ENCODE measurements at regions not wholly inside any gene's neighbourhood (a gene's known extent, or its start where the extent isn't known, plus 50 kb on each side); places are given as distances from the start of the nearest gene placed in this dataset.

DNA sequence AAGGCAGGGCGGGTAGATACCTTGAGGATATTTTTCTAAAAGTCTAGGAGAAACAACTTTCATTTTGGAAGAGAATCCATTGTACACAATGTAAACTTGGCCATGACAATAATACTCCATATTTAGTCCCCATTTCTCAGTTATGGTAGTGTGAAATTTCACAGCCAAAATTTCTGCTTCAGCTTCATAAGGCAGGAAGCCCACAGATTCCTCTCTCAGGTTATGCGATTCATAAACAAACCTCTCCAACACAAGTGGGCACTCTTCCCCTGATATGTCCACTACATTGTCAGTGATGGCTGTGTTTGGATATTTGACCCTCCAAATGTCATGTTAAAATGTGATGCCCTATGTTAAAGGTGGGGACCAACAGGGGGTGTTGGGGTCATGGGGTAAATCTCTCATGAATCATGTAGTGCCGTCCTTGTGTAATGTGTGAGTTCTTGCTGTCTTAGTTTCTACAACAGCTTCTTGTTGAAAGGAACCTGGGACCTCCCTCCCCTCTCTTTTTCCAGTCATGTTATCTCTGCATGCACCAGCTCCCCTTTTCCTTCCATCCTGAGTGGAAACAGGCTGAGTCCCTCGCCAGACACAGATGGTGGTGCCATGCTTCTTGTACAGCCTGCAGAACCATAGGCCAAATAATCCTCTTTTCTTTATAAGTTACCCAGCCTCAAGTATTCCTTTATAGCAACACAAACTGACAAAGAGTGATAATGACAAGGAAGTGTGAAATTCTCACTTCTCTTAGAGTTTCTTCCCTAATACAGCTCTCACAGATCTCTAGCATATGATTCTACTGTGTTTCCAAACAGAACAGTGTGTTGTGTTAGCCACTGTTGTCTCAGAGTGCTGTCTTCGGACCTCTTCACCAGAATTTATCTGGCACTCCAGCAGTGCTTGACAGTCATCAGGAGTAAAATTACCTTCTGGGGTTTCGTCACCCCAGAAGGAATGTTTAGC lies 598.4 kb upstream of the GNPDA2 start:
- H3K27me3 ChIP-seq (ENCODE audit: control insufficient read depth in 2 of 2, insufficient read depth in 2 of 2, low read length in 2 of 2) = no peaks in the 10 kb centered on the region
- no peak overlapping the region for H3K27ac ChIP-seq (ENCODE audit: insufficient read depth, low read depth, low read length)
- no peak for TF ChIP-seq POLR2AphosphoS5 (IDR thresholded peaks at IDR 0.05; ENCODE audit: insufficient read depth, low read depth, low read length)
- H3K79me2 ChIP-seq (ENCODE audit: control insufficient read depth, insufficient read depth, low read length) = no peaks in the 10 kb centered on the region
- H4K20me1 ChIP-seq (replicated peaks; ENCODE audit: control insufficient read depth, extremely low read depth, insufficient read depth, low read length) = no peaks in the 10 kb centered on the region
- dilution Hi-C loops (cut with MboI; ENCODE audit: extremely low pct_ligation_motif_present, low sequenced_read_pairs) = no loop called here
- no peaks in the 10 kb centered on the region for H3K36me3 ChIP-seq (ENCODE audit: control insufficient read depth in 2 of 2, extremely low read depth in 1 of 2, insufficient read depth in 2 of 2, low read length in 2 of 2)
- ChIA-PET POLR2A (no interaction called here), CTCF (no interaction called here)
- no peak overlapping the region for H3K4me3 ChIP-seq (replicated peaks in 1 of 3; ENCODE audit: insufficient read depth in 1 of 3, low read depth in 1 of 3, low read length in 3 of 3)
- H3K9me3 ChIP-seq (replicated peaks; ENCODE audit: control insufficient read depth, insufficient read depth, low read length) = peaks cover 10% of the 10 kb centered on the region
- H2AFZ ChIP-seq (ENCODE audit: low read depth, low read length) = no peak overlapping the region
- FAIRE-seq (no peak), DNase-seq (ENCODE audit: low read depth, low spot score) (no peak)
- no peaks in the 10 kb centered on the region for H3K9me1 ChIP-seq (replicated peaks; ENCODE audit: control insufficient read depth, extremely low read depth, insufficient read depth, low read length)
- H3K4me2 ChIP-seq (ENCODE audit: insufficient read depth, low read length) = no peak overlapping the region
- no peak overlapping the region for H3K9ac ChIP-seq (replicated peaks; ENCODE audit: extremely low read depth, insufficient read depth, low read length)
- intact Hi-C loops (cut with micrococcal nuclease) = no loop called here
- BruUV-seq (replicated peaks) = no TSS peak
- H3K4me1 ChIP-seq (ENCODE audit: control insufficient read depth, extremely low read depth, insufficient read depth, low read length) = no peaks in the 10 kb centered on the region

DNA sequence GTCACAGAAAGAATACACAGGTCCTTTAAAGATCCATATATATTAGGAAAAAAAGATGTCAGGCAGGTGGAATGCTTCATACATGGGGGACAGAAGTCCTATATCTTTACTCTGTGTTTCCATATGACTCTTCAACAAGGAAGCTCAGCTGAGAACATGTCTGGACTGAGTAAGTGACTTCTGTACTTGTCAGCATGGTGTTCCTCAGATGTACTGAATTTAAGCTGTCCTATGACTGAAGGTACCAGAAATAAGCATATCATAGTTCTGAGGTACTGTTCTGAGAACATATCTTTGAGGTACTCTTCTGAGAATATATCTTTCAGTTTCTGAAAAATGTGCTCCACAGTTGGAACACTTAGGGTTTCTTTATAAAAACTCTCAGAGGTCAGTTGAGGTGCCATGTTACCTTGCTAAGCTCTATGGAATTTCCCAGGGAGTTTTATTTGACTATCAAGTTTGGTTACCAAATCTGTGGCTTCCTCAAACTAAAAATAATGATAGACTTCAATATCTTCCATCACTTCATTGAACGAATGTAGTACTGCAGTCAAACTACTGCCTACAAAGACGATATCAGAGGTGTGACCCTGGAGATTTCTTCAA lies 597.2 kb upstream of the GNPDA2 start:
- H3K27me3 ChIP-seq (ENCODE audit: control insufficient read depth in 2 of 2, insufficient read depth in 2 of 2, low read length in 2 of 2) = no peaks in the 10 kb centered on the region
- CTCF ChIA-PET = no interaction called here
- H2AFZ ChIP-seq (ENCODE audit: low read depth, low read length) = no peak overlapping the region
- dilution Hi-C loops (cut with MboI; ENCODE audit: extremely low pct_ligation_motif_present, low sequenced_read_pairs) (no loop called here), intact Hi-C loops (cut with micrococcal nuclease) (no loop called here)
- H3K79me2 ChIP-seq (ENCODE audit: control insufficient read depth, insufficient read depth, low read length) = no peaks in the 10 kb centered on the region
- H3K9me3 ChIP-seq (replicated peaks; ENCODE audit: control insufficient read depth, insufficient read depth, low read length) = peaks cover 7% of the 10 kb centered on the region
- no peaks in the 10 kb centered on the region for H4K20me1 ChIP-seq (replicated peaks; ENCODE audit: control insufficient read depth, extremely low read depth, insufficient read depth, low read length)
- no peak overlapping the region for H3K4me3 ChIP-seq (replicated peaks in 1 of 3; ENCODE audit: insufficient read depth in 1 of 3, low read depth in 1 of 3, low read length in 3 of 3)
- POLR2A ChIA-PET = no interaction called here
- H3K9me1 ChIP-seq (replicated peaks; ENCODE audit: control insufficient read depth, extremely low read depth, insufficient read depth, low read length) = no peaks in the 10 kb centered on the region
- H3K4me1 ChIP-seq (ENCODE audit: control insufficient read depth, extremely low read depth, insufficient read depth, low read length) = no peaks in the 10 kb centered on the region
- DNase-seq (ENCODE audit: low read depth, low spot score) (no peak), FAIRE-seq (no peak)
- TF ChIP-seq, protein P1, sequence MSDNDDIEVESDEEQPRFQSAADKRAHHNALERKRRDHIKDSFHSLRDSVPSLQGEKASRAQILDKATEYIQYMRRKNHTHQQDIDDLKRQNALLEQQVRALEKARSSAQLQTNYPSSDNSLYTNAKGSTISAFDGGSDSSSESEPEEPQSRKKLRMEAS (IDR thresholded peaks at IDR 0.05; ENCODE audit: insufficient read depth, insufficient read length) = no peak
- TF ChIP-seq JUN (IDR thresholded peaks at IDR 0.05; ENCODE audit: borderline replicate concordance, insufficient read depth, insufficient read length, low read depth) (no peak), MYC (IDR thresholded peaks at IDR 0.05; ENCODE audit: low read depth, low read length) (no peak), POLR2AphosphoS5 (IDR thresholded peaks at IDR 0.05; ENCODE audit: insufficient read depth, low read depth, low read length) (no peak), GATA2 (IDR thresholded peaks at IDR 0.05; ENCODE audit: insufficient read depth, insufficient read length, low read depth, low read length) (no peak), POLR2A (IDR thresholded peaks at IDR 0.05; ENCODE audit: low read depth, low read length) (no peak), FOS (IDR thresholded peaks at IDR 0.05; ENCODE audit: borderline replicate concordance, insufficient read depth, low read length) (no peak), EZH2 (IDR thresholded peaks at IDR 0.05; ENCODE audit: borderline replicate concordance, low read depth, low read length, severe bottlenecking) (no peak)
- TF ChIP-seq, protein P2, sequence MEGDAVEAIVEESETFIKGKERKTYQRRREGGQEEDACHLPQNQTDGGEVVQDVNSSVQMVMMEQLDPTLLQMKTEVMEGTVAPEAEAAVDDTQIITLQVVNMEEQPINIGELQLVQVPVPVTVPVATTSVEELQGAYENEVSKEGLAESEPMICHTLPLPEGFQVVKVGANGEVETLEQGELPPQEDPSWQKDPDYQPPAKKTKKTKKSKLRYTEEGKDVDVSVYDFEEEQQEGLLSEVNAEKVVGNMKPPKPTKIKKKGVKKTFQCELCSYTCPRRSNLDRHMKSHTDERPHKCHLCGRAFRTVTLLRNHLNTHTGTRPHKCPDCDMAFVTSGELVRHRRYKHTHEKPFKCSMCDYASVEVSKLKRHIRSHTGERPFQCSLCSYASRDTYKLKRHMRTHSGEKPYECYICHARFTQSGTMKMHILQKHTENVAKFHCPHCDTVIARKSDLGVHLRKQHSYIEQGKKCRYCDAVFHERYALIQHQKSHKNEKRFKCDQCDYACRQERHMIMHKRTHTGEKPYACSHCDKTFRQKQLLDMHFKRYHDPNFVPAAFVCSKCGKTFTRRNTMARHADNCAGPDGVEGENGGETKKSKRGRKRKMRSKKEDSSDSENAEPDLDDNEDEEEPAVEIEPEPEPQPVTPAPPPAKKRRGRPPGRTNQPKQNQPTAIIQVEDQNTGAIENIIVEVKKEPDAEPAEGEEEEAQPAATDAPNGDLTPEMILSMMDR (IDR thresholded peaks at IDR 0.05; ENCODE audit: extremely low read depth in 1 of 2, insufficient read depth in 1 of 2, low read depth in 1 of 2, low read length in 2 of 2) = no peak
- no peak overlapping the region for H3K4me2 ChIP-seq (ENCODE audit: insufficient read depth, low read length)
- BruUV-seq (replicated peaks) = no TSS peak
- no peaks in the 10 kb centered on the region for H3K36me3 ChIP-seq (ENCODE audit: control insufficient read depth in 2 of 2, extremely low read depth in 1 of 2, insufficient read depth in 2 of 2, low read length in 2 of 2)
- H3K27ac ChIP-seq (ENCODE audit: insufficient read depth, low read depth, low read length) = no peak overlapping the region
- H3K9ac ChIP-seq (replicated peaks; ENCODE audit: extremely low read depth, insufficient read depth, low read length) = no peak overlapping the region

Data from endothelial cell of umbilical vein (primary cell).